ENCODE measurements at regions not wholly inside any gene's neighbourhood (a gene's known extent, or its start where the extent isn't known, plus 50 kb on each side); places are given as distances from the start of the nearest gene placed in this dataset.

DNA sequence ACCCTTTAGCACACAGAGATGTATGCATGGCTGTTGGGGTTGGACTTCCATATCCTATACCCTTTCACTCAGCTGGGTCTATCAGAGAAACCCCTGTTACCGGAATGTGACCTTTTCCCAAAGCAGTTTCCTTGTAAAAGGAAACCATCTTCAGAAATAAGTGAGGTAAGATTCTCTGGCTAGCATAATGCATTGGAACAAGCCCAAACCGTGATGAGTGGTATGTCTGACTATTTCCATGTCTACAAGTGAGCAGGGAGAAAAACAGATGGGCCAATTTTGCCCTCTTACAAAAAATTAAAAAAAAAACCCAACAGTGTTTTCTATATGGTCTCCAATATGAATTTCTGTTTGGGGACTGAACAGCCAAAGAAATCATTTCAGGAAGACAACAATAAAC is 283.9 kb downstream of the SMARCA1 start:
- POLR2A ChIA-PET, result no interaction called here

DNA sequence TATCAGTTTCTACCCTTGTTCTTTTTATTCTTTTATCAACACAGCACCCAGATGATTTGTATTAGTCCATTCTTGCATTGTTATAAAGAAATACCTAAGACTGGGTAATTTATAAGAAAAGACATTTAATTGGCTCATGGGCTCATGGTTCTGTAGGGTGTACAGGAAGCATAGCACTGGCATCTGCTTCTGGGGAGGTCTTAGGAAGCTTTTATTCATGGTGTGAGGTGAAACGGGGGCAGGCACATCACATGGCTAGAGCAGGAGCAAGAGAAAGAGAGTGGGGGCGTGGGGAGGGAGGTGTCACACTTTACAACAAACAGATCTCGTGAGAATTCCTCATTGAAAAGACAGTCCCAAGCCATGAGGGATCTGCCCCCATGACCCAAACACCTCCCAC is 285.3 kb downstream of the SMARCA1 start:
- Histone ChIP-seq H3K4me3 (ENCODE audit: control extremely low read depth in 1 of 5, extremely low read depth in 1 of 5, insufficient read depth in 1 of 5, low read depth in 2 of 5, low read length in 4 of 5) (no peak overlapping the region), H3K4me1 (ENCODE audit: control insufficient read depth in 2 of 2, insufficient read depth in 2 of 2, low read length in 2 of 2) (no peaks in the 10 kb centered on the region), H3K27ac (ENCODE audit: low read length in 2 of 2) (no peak overlapping the region), H3K79me2 (ENCODE audit: control insufficient read depth, insufficient read depth, low read length) (no peaks in the 10 kb centered on the region), H3K9ac (ENCODE audit: low read length) (no peak overlapping the region), H3K9me3 (ENCODE audit: control extremely low read depth in 1 of 3, control insufficient read depth in 2 of 3, insufficient read depth in 1 of 3, low read length in 2 of 3) (no peaks in the 10 kb centered on the region), H3K27me3 (replicated peaks in 1 of 4; ENCODE audit: control extremely low read depth in 1 of 4, control insufficient read depth in 3 of 4, insufficient read depth in 4 of 4, low read length in 3 of 4) (no peaks in the 10 kb centered on the region), H3K4me2 (replicated peaks; ENCODE audit: low read depth, low read length, poor library complexity, severe bottlenecking) (no peak overlapping the region), H3K36me3 (replicated peaks in 1 of 2; ENCODE audit: control extremely low read depth in 1 of 2, control insufficient read depth in 1 of 2, extremely low read depth in 1 of 2, insufficient read depth in 2 of 2, low read length in 1 of 2) (no peaks in the 10 kb centered on the region), H2AFZ (ENCODE audit: insufficient read depth, low read depth, low read length, poor library complexity, severe bottlenecking) (no peak overlapping the region), H4K20me1 (ENCODE audit: control insufficient read depth, insufficient read depth, low read length, poor library complexity, severe bottlenecking) (no peaks in the 10 kb centered on the region)
- WGBS (ENCODE audit: insufficient coverage), result no CpG with 5 or more reads among the region's 3 CpGs
- intact Hi-C loops (cut with micrococcal nuclease), result no loop called here
- no peak for TF ChIP-seq CTCF (IDR thresholded peaks at IDR 0.05)
- TF ChIP-seq EZH2 (IDR thresholded peaks at IDR 0.05; ENCODE audit: borderline replicate concordance, insufficient read depth, low read depth, low read length, poor library complexity, severe bottlenecking), result no peak
- ChIA-PET POLR2A (no interaction called here), CTCF (no interaction called here)
- H3K4me3 Mint-ChIP-seq, result no peak overlapping the region
- H3K4me1 Mint-ChIP-seq, result no peaks in the 10 kb centered on the region
- no peaks in the 10 kb centered on the region for H3K27me3 Mint-ChIP-seq
- no peak for ATAC-seq (ENCODE audit: low read depth)
- H3K9me3 Mint-ChIP-seq (ENCODE audit: insufficient read depth), result no peaks in the 10 kb centered on the region
- no peak overlapping the region for H3K27ac Mint-ChIP-seq
- DNase-seq, result no peak

More for the DNA sequence above, 283.9 kb downstream of the SMARCA1 start:
- WGBS (ENCODE audit: insufficient coverage), result no CpG with 5 or more reads among the region's 2 CpGs
- TF ChIP-seq EZH2 (IDR thresholded peaks at IDR 0.05; ENCODE audit: borderline replicate concordance, insufficient read depth, low read depth, low read length, poor library complexity, severe bottlenecking) (no peak), CTCF (IDR thresholded peaks at IDR 0.05) (no peak)
- Mint-ChIP-seq H3K4me3 (no peak overlapping the region), H3K27me3 (no peaks in the 10 kb centered on the region), H3K27ac (no peak overlapping the region), H3K9me3 (ENCODE audit: insufficient read depth) (peaks cover 2% of the 10 kb centered on the region), H3K4me1 (no peaks in the 10 kb centered on the region)
- DNase-seq (no peak), ATAC-seq (ENCODE audit: low read depth) (no peak)
- CTCF ChIA-PET, result interaction anchor here (0.6 kb wide), 1 partner anchor 1336 kb away, joined by 5 read pairs; no protein-coding TSS in a partner anchor
- Histone ChIP-seq H3K9ac (ENCODE audit: low read length) (no peak overlapping the region), H3K4me2 (replicated peaks; ENCODE audit: low read depth, low read length, poor library complexity, severe bottlenecking) (no peak overlapping the region), H3K27ac (ENCODE audit: low read length in 2 of 2) (no peak overlapping the region), H3K27me3 (replicated peaks in 1 of 4; ENCODE audit: control extremely low read depth in 1 of 4, control insufficient read depth in 3 of 4, insufficient read depth in 4 of 4, low read length in 3 of 4) (no peaks in the 10 kb centered on the region), H3K4me3 (ENCODE audit: control extremely low read depth in 1 of 5, extremely low read depth in 1 of 5, insufficient read depth in 1 of 5, low read depth in 2 of 5, low read length in 4 of 5) (no peak overlapping the region), H3K79me2 (ENCODE audit: control insufficient read depth, insufficient read depth, low read length) (no peaks in the 10 kb centered on the region), H3K36me3 (replicated peaks in 1 of 2; ENCODE audit: control extremely low read depth in 1 of 2, control insufficient read depth in 1 of 2, extremely low read depth in 1 of 2, insufficient read depth in 2 of 2, low read length in 1 of 2) (no peaks in the 10 kb centered on the region), H2AFZ (ENCODE audit: insufficient read depth, low read depth, low read length, poor library complexity, severe bottlenecking) (no peak overlapping the region), H3K4me1 (ENCODE audit: control insufficient read depth in 2 of 2, insufficient read depth in 2 of 2, low read length in 2 of 2) (no peaks in the 10 kb centered on the region), H4K20me1 (ENCODE audit: control insufficient read depth, insufficient read depth, low read length, poor library complexity, severe bottlenecking) (no peaks in the 10 kb centered on the region), H3K9me3 (ENCODE audit: control extremely low read depth in 1 of 3, control insufficient read depth in 2 of 3, insufficient read depth in 1 of 3, low read length in 2 of 3) (no peaks in the 10 kb centered on the region)
- intact Hi-C loops (cut with micrococcal nuclease), result no loop called here
